ENCODE measurements at regions not wholly inside any gene's neighbourhood (a gene's known extent, or its start where the extent isn't known, plus 50 kb on each side); places are given as distances from the start of the nearest gene placed in this dataset.

- no peak for ATAC-seq
- no peak for TF ChIP-seq GLIS3 (CRISPR knock-in tag; IDR thresholded peaks at IDR 0.05)
- no peak for TF ChIP-seq BACH2 (CRISPR knock-in tag; IDR thresholded peaks at IDR 0.05; ENCODE audit: borderline replicate concordance)
- no peak for TF ChIP-seq ARNTL (CRISPR knock-in tag; IDR thresholded peaks at IDR 0.05; ENCODE audit: borderline replicate concordance, low read depth)
- TF ChIP-seq OSR1 (CRISPR knock-in tag; IDR thresholded peaks at IDR 0.05): no peak
- no peak for TF ChIP-seq ISL1 (CRISPR knock-in tag; IDR thresholded peaks at IDR 0.05)
- TF ChIP-seq RARB (CRISPR knock-in tag; IDR thresholded peaks at IDR 0.05): no peak
- TF ChIP-seq ZC3H10 (CRISPR knock-in tag; IDR thresholded peaks at IDR 0.05): no peak
- no peak for TF ChIP-seq ZNF565 (CRISPR knock-in tag; conservative IDR thresholded peaks at IDR 0.05; ENCODE audit: low read depth)
- no peak for TF ChIP-seq ZFP3 (CRISPR knock-in tag; IDR thresholded peaks at IDR 0.05)
- TF ChIP-seq PATZ1 (CRISPR knock-in tag; IDR thresholded peaks at IDR 0.05; ENCODE audit: borderline replicate concordance): no peak
- TF ChIP-seq TCF4 (CRISPR knock-in tag; IDR thresholded peaks at IDR 0.05; ENCODE audit: borderline replicate concordance): no peak
- TF ChIP-seq PPARA (CRISPR knock-in tag; IDR thresholded peaks at IDR 0.05; ENCODE audit: borderline replicate concordance): no peak
Measured at GRCh38 chr17:62901544-62901943, 64.5 kb upstream of the TANC2 start.

GRCh38 chr17:62900096-62900495 lies 65.9 kb upstream of the TANC2 start:
- TF ChIP-seq CREB5 (CRISPR knock-in tag; IDR thresholded peaks at IDR 0.05; ENCODE audit: low read depth) (no peak), ZFP3 (CRISPR knock-in tag; IDR thresholded peaks at IDR 0.05) (no peak), RARB (CRISPR knock-in tag; IDR thresholded peaks at IDR 0.05) (no peak), ESRRG (CRISPR knock-in tag; IDR thresholded peaks at IDR 0.05) (no peak), GLIS3 (CRISPR knock-in tag; IDR thresholded peaks at IDR 0.05) (no peak), TSHZ2 (CRISPR knock-in tag; IDR thresholded peaks at IDR 0.05) (no peak), POU6F1 (CRISPR knock-in tag; IDR thresholded peaks at IDR 0.05; ENCODE audit: borderline replicate concordance, low read depth) (no peak), CSDC2 (CRISPR knock-in tag; IDR thresholded peaks at IDR 0.05) (no peak), ZFP30 (CRISPR knock-in tag; IDR thresholded peaks at IDR 0.05) (no peak), TOX (CRISPR knock-in tag; IDR thresholded peaks at IDR 0.05; ENCODE audit: borderline replicate concordance) (no peak), BACH2 (CRISPR knock-in tag; IDR thresholded peaks at IDR 0.05; ENCODE audit: borderline replicate concordance) (no peak), PPARA (CRISPR knock-in tag; IDR thresholded peaks at IDR 0.05; ENCODE audit: borderline replicate concordance) (no peak), PATZ1 (CRISPR knock-in tag; IDR thresholded peaks at IDR 0.05; ENCODE audit: borderline replicate concordance) (no peak), ISL1 (CRISPR knock-in tag; IDR thresholded peaks at IDR 0.05) (no peak), SNAI2 (CRISPR knock-in tag; IDR thresholded peaks at IDR 0.05) (no peak), ZNF8 (CRISPR knock-in tag; IDR thresholded peaks at IDR 0.05) (no peak), ZNF565 (CRISPR knock-in tag; conservative IDR thresholded peaks at IDR 0.05; ENCODE audit: low read depth) (no peak), ZC3H10 (CRISPR knock-in tag; IDR thresholded peaks at IDR 0.05) (no peak)
- no peak for ATAC-seq

GRCh38 chr17:62899361-62899760 lies 66.7 kb upstream of the TANC2 start:
- ATAC-seq: no peak
- TF ChIP-seq OSR1 (CRISPR knock-in tag; IDR thresholded peaks at IDR 0.05) (no peak), GLIS3 (CRISPR knock-in tag; IDR thresholded peaks at IDR 0.05) (no peak), BACH2 (CRISPR knock-in tag; IDR thresholded peaks at IDR 0.05; ENCODE audit: borderline replicate concordance) (no peak), TCF4 (CRISPR knock-in tag; IDR thresholded peaks at IDR 0.05; ENCODE audit: borderline replicate concordance) (no peak), TOX (CRISPR knock-in tag; IDR thresholded peaks at IDR 0.05; ENCODE audit: borderline replicate concordance) (no peak), ZNF70 (CRISPR knock-in tag; IDR thresholded peaks at IDR 0.05) (no peak), PATZ1 (CRISPR knock-in tag; IDR thresholded peaks at IDR 0.05; ENCODE audit: borderline replicate concordance) (no peak)
